HAP-1 (cell line): ENCODE measurements at regions not wholly inside any gene's neighbourhood (a gene's known extent, or its start where the extent isn't known, plus 50 kb on each side); places are given as distances from the start of the nearest gene placed in this dataset.

Experiments used
- DNase-seq, 2 experiments: peaks; one replicate each; pipeline ENCODE4 v3.0.0-alpha.2; 2016 to 2020; ENCODE audit warnings: low spot score in 2 of 2
- H3K27me3 ChIP-seq: fragments of 250-450 bp; sonication (Bioruptor Pico); 2 replicates; pipeline ENCODE4 v1.5.1; 2020; ENCODE audit warnings: low read depth, mild to moderate bottlenecking, moderate library complexity
- H3K36me3 ChIP-seq: fragments of 250-450 bp; sonication (Bioruptor Pico); replicated peaks from 2 replicates; pipeline ENCODE4 v1.5.1; 2020; ENCODE audit warnings: mild to moderate bottlenecking
- H3K4me1 ChIP-seq: fragments of 250-450 bp; sonication (Bioruptor Pico); 2 replicates; pipeline ENCODE4 v1.5.1; 2020; ENCODE audit warnings: mild to moderate bottlenecking
- H3K4me3 ChIP-seq: fragments of 250-450 bp; sonication (Bioruptor Pico); 2 replicates; pipeline ENCODE4 v1.5.1; 2020; ENCODE audit warnings: mild to moderate bottlenecking, moderate library complexity
- H3K9me3 ChIP-seq: fragments of 250-450 bp; sonication (Bioruptor Pico); 2 replicates; pipeline ENCODE4 v1.5.1; 2020; ENCODE audit warnings: mild to moderate bottlenecking, moderate library complexity
- in situ Hi-C: fragments of 300-500 bp; cut with MboI; formaldehyde crosslinking; loops from 3 replicates; pipeline ENCODE4 v1.14.3; 2020; ENCODE audit warnings: low sequenced_read_pairs, inconsistent platforms, mixed read lengths

DNA sequence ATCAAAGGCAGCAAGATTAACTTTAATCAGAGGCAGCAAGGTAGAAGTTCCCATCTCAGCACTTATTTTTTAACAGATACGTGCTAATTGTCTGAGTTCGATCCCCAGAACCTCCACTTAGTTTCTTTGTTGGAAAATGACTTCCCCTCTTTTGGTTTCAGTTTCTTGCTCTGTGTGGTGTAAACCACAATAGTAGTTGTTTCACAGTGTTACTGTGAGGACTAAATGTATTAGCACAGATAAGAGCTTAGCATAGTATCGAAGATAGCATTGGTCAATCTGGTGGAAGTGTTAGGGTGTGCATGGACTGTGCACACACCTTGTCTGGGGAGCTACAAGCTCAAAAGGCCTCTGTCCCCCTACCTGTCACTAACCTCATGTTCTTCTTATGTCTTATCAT lies 988.3 kb upstream of the GYPC start:
- no peaks in the 10 kb centered on the region for H3K9me3 ChIP-seq
- DNase-seq = no peak
- no peaks in the 10 kb centered on the region for H3K27me3 ChIP-seq
- H3K4me3 ChIP-seq = no peak overlapping the region
- H3K4me1 ChIP-seq = no peaks in the 10 kb centered on the region
- H3K36me3 ChIP-seq = no peaks in the 10 kb centered on the region
- in situ Hi-C loops = no loop called here

DNA sequence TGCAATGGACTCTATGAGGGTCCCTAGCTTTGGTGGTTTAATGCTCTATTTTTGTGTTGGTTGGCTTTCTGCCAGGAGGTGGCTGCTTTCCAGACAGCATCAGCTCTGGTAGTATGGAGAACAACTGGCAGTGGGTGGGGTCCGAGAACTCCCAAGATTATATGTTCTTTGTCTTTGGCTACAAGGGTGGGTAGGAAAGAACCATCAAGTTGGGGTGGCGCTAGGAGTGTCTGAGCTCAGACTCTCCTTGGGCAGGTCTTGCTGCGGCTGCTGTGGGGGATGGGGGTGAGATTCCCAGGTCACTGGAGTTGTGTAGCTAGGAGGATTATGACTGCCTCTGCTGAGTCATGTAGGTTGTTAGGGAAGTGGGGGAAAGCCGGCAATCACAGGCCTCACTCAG lies 976.1 kb upstream of the GYPC start:
- no peaks in the 10 kb centered on the region for H3K27me3 ChIP-seq
- no peak overlapping the region for H3K4me3 ChIP-seq
- H3K9me3 ChIP-seq = no peaks in the 10 kb centered on the region
- in situ Hi-C loops = no loop called here
- no peaks in the 10 kb centered on the region for H3K36me3 ChIP-seq
- H3K4me1 ChIP-seq = no peaks in the 10 kb centered on the region
- no peak for DNase-seq

DNA sequence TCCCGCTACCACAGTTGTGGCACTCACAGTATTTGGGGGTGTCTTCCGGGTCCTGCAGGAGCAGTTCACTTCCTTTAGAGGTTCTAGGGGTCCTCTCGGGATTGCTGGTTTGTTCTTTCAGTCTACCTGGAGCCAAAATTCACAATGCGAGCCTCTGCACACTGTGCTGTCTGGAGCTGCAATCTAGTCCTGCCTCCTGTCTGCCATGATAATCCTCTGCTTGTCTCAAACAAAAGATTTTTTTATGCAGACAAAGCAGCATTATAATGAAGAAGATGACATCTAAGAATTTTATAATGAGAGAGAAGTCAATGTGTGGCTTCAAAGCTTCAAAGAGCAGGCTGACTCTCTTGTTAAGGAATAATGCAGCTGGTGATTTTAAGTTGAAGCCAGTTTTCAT lies 975.1 kb upstream of the GYPC start:
- in situ Hi-C loops = no loop called here
- Histone ChIP-seq H3K4me1 (no peaks in the 10 kb centered on the region), H3K9me3 (no peaks in the 10 kb centered on the region), H3K36me3 (no peaks in the 10 kb centered on the region), H3K4me3 (no peak overlapping the region), H3K27me3 (no peaks in the 10 kb centered on the region)
- no peak for DNase-seq

DNA sequence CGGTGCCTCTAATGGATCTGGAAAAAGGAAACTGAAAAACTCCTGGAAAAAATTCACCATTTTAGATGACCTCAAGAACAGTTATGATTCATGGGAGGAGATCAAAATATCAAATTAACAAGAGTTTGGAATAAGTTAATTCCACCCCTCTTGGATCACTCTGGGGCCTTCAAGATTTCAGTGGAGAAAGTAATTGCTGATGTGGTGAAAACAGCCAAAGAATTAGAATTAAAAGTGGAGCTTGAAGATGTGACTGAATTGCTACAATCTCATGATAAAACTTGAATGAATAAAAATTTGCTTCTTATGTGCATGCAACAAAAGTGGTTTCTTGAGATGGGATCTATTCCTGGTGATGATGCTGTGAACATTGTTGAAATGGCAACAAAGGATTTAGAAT lies 974.4 kb upstream of the GYPC start:
- Histone ChIP-seq H3K4me1 (no peaks in the 10 kb centered on the region), H3K9me3 (no peaks in the 10 kb centered on the region), H3K4me3 (no peak overlapping the region), H3K36me3 (no peaks in the 10 kb centered on the region), H3K27me3 (no peaks in the 10 kb centered on the region)
- DNase-seq = no peak
- in situ Hi-C loops = no loop called here

DNA sequence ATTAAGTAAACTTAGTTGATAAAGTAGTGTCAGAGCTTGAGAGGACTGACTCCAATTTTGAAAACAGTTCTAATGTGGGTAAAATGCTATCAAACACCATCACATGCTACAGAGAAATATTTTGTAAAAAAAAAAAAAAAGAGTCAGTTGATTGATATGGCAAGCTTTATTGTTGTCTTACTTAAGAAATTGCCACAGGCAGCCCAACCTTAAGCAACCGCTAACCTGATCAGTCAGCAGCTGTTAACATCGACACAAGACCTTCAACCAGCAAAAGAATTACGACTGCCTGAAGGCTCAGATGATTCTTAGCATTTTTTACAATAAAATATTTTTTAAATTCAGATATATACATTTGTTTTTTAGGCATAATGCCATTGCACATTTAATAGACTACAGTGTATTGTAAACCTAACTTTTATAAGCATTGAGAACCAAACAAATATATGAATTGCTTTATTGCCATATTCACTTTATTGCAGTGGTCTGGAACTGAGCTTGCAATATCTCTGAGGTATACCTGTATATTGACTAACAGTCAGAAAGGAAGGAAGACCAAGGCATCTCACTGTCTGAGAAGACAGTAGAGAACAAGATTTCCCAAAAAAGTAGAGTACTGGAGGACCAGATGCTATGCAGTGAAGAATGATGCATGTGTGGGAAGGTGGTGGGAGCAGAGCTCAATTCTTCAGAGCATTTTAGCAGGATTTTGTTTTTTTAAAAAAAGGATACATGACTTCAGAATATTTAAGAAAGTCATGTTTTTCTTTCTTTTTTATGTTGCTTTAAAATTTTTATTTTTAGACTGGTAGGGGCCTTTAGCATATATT lies 973.8 kb upstream of the GYPC start:
- in situ Hi-C loops = no loop called here
- Histone ChIP-seq H3K4me1 (no peaks in the 10 kb centered on the region), H3K9me3 (no peaks in the 10 kb centered on the region), H3K4me3 (no peak overlapping the region), H3K36me3 (no peaks in the 10 kb centered on the region), H3K27me3 (no peaks in the 10 kb centered on the region)
- no peak for DNase-seq

DNA sequence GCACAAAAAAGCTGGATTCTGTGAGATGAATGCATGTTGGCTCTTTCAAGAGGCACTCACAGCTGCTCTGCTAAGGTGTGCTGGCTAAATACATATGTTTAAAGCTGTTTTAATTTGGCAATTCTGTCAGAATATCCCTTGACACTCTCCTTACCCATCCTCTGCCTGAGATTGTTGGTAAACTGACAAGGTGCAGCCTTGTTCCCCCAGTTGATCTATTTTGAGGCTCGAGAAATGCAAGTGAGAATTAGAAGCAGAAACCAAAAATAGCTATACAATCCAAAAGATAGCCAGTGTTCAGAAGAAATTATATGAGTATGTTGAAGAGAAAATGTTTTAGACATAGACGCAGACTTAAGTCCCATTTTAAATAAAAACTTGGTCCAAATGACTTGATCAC lies 971.7 kb upstream of the GYPC start:
- H3K36me3 ChIP-seq = no peaks in the 10 kb centered on the region
- in situ Hi-C loops = no loop called here
- H3K27me3 ChIP-seq = no peaks in the 10 kb centered on the region
- H3K4me1 ChIP-seq = no peaks in the 10 kb centered on the region
- no peaks in the 10 kb centered on the region for H3K9me3 ChIP-seq
- H3K4me3 ChIP-seq = no peak overlapping the region
- no peak for DNase-seq

DNA sequence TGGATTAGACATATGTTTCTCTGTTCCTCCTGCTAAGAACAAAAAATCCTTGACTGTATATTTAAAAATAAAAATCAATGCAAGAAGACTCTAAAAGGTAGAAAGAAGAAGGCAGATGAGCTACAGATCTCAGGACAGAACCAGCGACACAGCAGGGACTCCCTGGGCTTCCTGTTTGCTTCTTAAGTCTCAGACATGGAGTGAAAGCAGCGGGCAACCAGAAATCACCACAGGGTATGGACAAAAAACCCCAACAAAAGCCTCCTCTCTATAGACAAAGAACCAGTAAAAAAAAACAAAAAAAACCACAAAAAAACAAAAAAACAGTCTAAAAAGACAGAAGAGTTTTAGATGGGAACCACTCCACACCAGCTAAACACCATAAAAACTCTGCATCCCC lies 971.0 kb upstream of the GYPC start:
- no peaks in the 10 kb centered on the region for H3K36me3 ChIP-seq
- H3K27me3 ChIP-seq = no peaks in the 10 kb centered on the region

DNA sequence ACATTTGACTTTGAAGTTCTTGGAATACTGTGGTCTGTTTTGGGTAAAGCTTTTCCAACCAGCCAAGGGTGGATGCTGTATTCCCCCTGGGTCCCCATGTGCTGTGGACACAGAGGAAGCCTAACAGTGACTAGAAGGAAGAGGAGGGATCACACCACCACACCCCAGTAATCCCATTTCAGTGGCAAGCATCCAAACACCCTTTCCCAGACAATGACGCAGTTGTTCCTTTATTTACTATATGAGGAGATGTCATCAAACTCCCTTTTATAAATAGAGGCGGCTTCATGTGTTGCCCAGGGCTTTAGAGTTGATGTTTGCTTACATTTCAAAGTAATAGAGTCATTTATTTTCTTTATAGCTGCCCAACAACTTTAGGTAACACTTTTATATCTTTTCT lies 959.4 kb upstream of the GYPC start:
- Histone ChIP-seq H3K4me1 (no peaks in the 10 kb centered on the region), H3K36me3 (no peaks in the 10 kb centered on the region), H3K4me3 (no peak overlapping the region), H3K9me3 (no peaks in the 10 kb centered on the region), H3K27me3 (no peaks in the 10 kb centered on the region)
- in situ Hi-C loops = no loop called here
- no peak for DNase-seq

More for the DNA sequence above, 971.0 kb upstream of the GYPC start:
- Histone ChIP-seq H3K4me1 (no peaks in the 10 kb centered on the region), H3K9me3 (no peaks in the 10 kb centered on the region), H3K4me3 (no peak overlapping the region)
- in situ Hi-C loops = no loop called here
- DNase-seq = no peak

DNA sequence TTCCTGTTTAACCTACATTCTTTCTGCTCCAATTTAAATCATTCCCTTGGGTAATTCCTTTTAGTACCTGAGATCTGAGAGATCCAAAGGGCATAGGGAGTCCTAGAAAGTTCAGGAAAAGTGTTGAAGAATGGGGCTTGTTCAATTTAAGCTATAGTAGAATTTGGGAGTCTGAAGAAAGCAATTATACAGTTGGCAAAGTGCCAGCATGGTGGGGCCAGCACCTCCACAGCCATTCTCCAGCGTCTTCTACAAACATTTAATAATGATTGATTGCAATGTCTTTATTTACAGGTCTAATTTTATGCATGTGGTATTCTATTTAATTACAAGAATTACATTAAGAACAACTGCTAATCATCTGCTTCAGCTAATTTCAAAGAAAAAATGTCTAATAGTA lies 957.7 kb upstream of the GYPC start:
- H3K9me3 ChIP-seq = no peaks in the 10 kb centered on the region
- no peak overlapping the region for H3K4me3 ChIP-seq
- in situ Hi-C loops = no loop called here
- H3K36me3 ChIP-seq = no peaks in the 10 kb centered on the region
- no peaks in the 10 kb centered on the region for H3K27me3 ChIP-seq
- H3K4me1 ChIP-seq = no peaks in the 10 kb centered on the region
- DNase-seq = no peak

DNA sequence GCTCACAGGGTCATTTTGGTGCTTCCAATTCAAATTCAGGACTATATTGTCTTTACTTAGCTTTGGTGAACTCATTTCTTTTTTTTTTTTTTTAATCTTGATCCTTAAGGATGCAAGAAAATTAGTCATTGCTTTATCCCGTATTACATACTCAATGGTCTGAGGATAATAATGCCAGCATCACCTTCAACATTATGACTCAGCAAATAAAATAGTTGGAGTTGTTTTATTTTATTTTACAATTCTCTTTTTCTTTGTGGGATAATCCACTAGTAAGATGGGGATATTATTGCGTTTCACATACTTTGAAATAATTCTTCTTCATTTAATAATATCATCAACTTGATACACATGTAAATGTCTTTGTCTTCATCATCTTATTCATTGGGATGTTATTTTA lies 954.9 kb upstream of the GYPC start:
- no peak overlapping the region for H3K4me3 ChIP-seq
- H3K27me3 ChIP-seq = no peaks in the 10 kb centered on the region
- no peaks in the 10 kb centered on the region for H3K9me3 ChIP-seq
- no peak for DNase-seq
- in situ Hi-C loops = no loop called here
- no peaks in the 10 kb centered on the region for H3K4me1 ChIP-seq
- no peaks in the 10 kb centered on the region for H3K36me3 ChIP-seq

DNA sequence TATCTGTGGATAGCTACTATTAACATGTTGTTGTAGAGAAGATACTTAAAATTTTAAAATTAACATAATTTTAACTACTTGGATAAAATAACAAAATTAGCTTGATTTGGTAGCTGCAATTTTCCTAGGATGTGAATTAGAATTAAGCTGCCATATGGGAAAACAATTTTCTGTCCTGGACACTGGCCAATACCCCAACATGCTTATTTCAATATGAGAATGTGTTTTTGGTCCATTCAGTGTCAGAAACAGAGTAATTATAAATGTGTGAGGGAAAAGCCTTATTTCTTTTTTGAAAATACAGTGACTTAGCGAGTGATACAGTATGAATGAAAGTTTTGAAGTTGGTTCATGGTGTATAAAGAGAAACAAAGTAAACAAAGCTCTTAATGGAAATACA lies 948.3 kb upstream of the GYPC start:
- H3K4me1 ChIP-seq = no peaks in the 10 kb centered on the region
- no peak for DNase-seq
- H3K36me3 ChIP-seq = no peaks in the 10 kb centered on the region
- in situ Hi-C loops = no loop called here
- no peaks in the 10 kb centered on the region for H3K27me3 ChIP-seq
- H3K9me3 ChIP-seq = no peaks in the 10 kb centered on the region
- no peak overlapping the region for H3K4me3 ChIP-seq

DNA sequence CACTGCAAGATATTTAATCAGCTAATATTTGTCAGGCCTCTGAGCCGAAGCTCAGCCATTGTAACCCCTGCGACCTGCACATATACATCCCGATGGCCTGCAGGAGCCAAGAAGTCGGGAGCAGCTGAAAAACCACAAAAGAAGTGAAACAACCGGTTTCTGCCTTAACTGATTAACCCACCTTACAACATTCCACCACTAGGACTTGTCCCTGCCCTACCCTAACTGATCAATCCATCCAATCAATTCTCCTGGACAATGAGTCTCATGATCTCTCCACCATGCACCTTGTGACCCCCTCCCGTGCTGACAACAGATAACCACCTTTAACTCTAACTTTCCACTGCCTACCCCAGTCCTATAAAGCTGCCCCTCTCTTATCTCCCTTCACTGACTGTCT lies 945.4 kb upstream of the GYPC start:
- no peaks in the 10 kb centered on the region for H3K4me1 ChIP-seq
- no peaks in the 10 kb centered on the region for H3K9me3 ChIP-seq
- in situ Hi-C loops = no loop called here
- DNase-seq = no peak
- no peaks in the 10 kb centered on the region for H3K27me3 ChIP-seq
- H3K4me3 ChIP-seq = no peak overlapping the region
- no peaks in the 10 kb centered on the region for H3K36me3 ChIP-seq

DNA sequence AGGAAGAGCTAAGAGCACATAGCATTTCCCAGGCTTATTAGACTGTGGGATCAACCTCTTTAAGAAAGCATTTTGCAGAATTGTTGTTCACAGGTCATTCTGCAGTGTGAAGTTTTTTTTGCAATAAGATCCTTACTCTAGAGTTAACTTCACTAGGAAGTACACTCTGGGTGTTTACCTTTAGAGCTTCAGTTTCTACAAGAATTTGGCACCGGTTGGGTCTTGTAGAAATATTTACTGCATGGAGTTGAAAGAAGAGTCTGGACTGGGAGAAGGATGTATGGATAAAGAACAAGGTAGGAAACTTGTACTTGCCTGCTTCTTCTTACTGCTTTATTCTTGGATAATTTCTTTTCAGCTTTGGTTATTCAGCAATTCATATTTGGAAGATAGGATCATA lies 944.9 kb upstream of the GYPC start:
- Histone ChIP-seq H3K4me3 (no peak overlapping the region), H3K9me3 (no peaks in the 10 kb centered on the region), H3K27me3 (no peaks in the 10 kb centered on the region), H3K4me1 (no peaks in the 10 kb centered on the region), H3K36me3 (no peaks in the 10 kb centered on the region)
- in situ Hi-C loops = no loop called here
- DNase-seq = no peak

DNA sequence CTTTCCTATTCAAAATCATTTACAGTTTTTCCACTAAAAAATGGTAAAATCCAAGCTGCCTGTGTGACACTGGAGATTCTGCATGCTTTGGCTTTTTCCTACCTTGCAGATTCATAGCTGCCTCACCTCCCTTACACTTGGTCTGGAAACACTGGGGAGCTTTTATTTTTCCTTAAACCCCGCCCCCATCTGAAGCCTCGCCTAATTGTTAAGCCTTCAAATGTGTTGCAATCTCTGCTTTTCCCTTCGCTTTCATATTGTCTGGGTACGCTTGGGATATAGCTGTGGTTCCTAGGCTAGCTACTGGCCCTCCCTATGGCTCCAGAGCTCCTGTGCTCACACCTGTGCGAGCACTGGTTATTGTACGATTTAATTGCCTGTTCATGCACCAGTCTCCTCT lies 942.4 kb upstream of the GYPC start:
- Histone ChIP-seq H3K36me3 (no peaks in the 10 kb centered on the region), H3K9me3 (no peaks in the 10 kb centered on the region), H3K27me3 (no peaks in the 10 kb centered on the region), H3K4me1 (no peaks in the 10 kb centered on the region), H3K4me3 (no peak overlapping the region)
- DNase-seq = no peak
- in situ Hi-C loops = no loop called here
